Heart right ventricle (tissue), 16 donors: ENCODE measurements at regions not wholly inside any gene's neighbourhood (a gene's known extent, or its start where the extent isn't known, plus 50 kb on each side); places are given as distances from the start of the nearest gene placed in this dataset.

Experiments used
- ATAC-seq, 8 donors: fragments of 200-7000 bp; cut with Tn5 transposase; one replicate each; pipeline ENCODE4 v1.9.1; 2020; ENCODE audit warnings: mild to moderate bottlenecking in 8 of 8, moderate library complexity in 8 of 8, moderate number of reproducible peaks in 1 of 8
- DNase-seq, 2 donors: peaks; one replicate each; pipeline ENCODE4 v3.0.0-alpha.2; 2020
- H3K27ac ChIP-seq, 10 donors: fragments of 200-600 bp; sonication (generic) in 2 of 10; one replicate each; pipeline versions ENCODE4 v1.5.0 to v1.8.0; 2020 to 2022; ENCODE audit warnings: mild to moderate bottlenecking in 3 of 10
- H3K27me3 ChIP-seq, 7 donors: fragments of 200-600 bp; one replicate each; pipeline ENCODE4 v1.8.0; 2021 to 2022; ENCODE audit warnings: mild to moderate bottlenecking in 2 of 7
- H3K36me3 ChIP-seq, 9 donors: fragments of 200-600 bp; sonication (generic) in 1 of 9; one replicate each; pipeline versions ENCODE4 v1.5.0 to v1.8.0; 2020 to 2022; ENCODE audit warnings: mild to moderate bottlenecking in 2 of 9
- H3K4me1 ChIP-seq, 9 donors: fragments of 200-600 bp; sonication (generic) in 1 of 9; one replicate each; pipeline versions ENCODE4 v1.5.0 to v1.8.0; 2020 to 2022; ENCODE audit warnings: mild to moderate bottlenecking in 4 of 9
- H3K4me3 ChIP-seq, 10 donors: fragments of 200-600 bp; sonication (generic) in 2 of 10; one replicate each; pipeline versions ENCODE4 v1.5.0 to v1.8.0; 2020 to 2022; ENCODE audit warnings: mild to moderate bottlenecking in 7 of 10, moderate library complexity in 2 of 10
- H3K9me3 ChIP-seq, 11 donors: fragments of 200-600 bp in 10 of 11; sonication (generic) in 2 of 11; one replicate each; pipeline versions ENCODE4 v1.5.0 to v1.8.0; 2013 to 2022; ENCODE audit warnings: mild to moderate bottlenecking in 2 of 11, control low read depth in 1 of 11, moderate library complexity in 1 of 11
- WGBS, 2 donors: extraction: QIAGEN DNeasy Blood & Tissue Kit; methylation state at CpG; one replicate each; pipeline ENCODE4 v1.1.7; 2013; ENCODE audit warnings: inconsistent platforms in 1 of 2; 5-methylcytosine and 5-hydroxymethylcytosine counted together
- intact Hi-C, 10 donors: fragments of 100-400 bp; cut with DNase I; formaldehyde crosslinking; loops; one replicate each; pipeline versions ENCODE4 v1.11.1 to v1.14.2; 2022
- TF ChIP-seq, protein P1 (sequence below), 9 donors: fragments of 200-600 bp; sonication (generic) in 2 of 9; IDR thresholded peaks; one replicate each; pipeline versions ENCODE4 v1.5.0 to v1.8.0; 2021 to 2022; ENCODE audit warnings: antibody characterized with exemption in 9 of 9, mild to moderate bottlenecking in 5 of 9, moderate library complexity in 1 of 9
- donor health status: Arrhythmogenic right ventricular cardiomyopathy.
- donor health status: ischemic (EF 13 %, LVEDD 7.1; RV severe dilation, severe dysfunction).
- donor health status: healthy with polysubstance abuse.
- donor health status: DM: no; HTN: yes; CAD: no.
- donor health status: DM: no; HTN: no; CAD: no.
- donor health status: ischemic (EF 25% LVEDD 6.9; RV normal size, moderate dysfunction).
- donor health status: ischemic (EF 25% LVEDD 5.7; RV mildly dilated, moderate dysfunction).
- donor health status: healthy.
- donor health status: DM: yes; HTN: yes; CAD: no.
- donor health status: Ischemic cardiomyopathy.
- donor health status: ischemic (EF 35%, LVEDD 5.7; RV mildly dilated, moderate dysfunction).
- donor health status: nonischemic (EF 11% LVEDD 7.7; RV severe dilation, severe dysfunction).
- donor health status: DM: yes; HTN: yes; CAD: no.
- donor health status: PGD.
- donor health status: ischemic (EF 29% LVEDD 5.4; RV normal size, mild dysfunction).
- donor health status: nonischemic (EF 23%, LVEDD 6.1; RV moderate dilation, normal function).

DNA sequence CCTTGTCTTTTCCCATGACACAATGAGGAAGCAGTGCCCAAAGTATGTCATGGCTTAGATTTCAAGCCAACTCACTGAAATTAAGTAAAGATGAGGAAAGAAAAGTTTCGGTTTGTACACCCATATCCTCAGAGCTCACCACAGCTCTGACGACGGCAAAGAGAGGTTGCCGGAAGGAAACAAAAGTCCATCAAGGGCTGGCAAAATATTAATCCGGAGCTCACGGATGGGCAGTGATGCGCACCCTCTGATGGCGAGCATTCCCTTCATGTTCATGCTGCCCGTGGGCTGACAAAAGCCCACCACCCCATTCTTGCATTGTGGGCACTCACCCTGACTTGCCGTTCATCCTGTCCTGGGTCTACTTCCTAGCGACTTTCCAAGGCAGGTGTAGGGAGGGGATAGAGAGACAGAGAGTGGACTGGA is 103.1 kb downstream of the SOX9 start:
- intact Hi-C loops = no loop called here
- H3K4me1 ChIP-seq = peaks cover 0 to 10% (median 0%) of the 10 kb centered on the region in 9 donors
- 92 to 93% methylated on average over 11 of the region's 11 CpGs for WGBS, 2 donors
- no peaks in the 10 kb centered on the region for H3K36me3 ChIP-seq
- ATAC-seq (no peak), DNase-seq (no peak)
- H3K27ac ChIP-seq = no peak overlapping the region
- TF ChIP-seq, protein P1, sequence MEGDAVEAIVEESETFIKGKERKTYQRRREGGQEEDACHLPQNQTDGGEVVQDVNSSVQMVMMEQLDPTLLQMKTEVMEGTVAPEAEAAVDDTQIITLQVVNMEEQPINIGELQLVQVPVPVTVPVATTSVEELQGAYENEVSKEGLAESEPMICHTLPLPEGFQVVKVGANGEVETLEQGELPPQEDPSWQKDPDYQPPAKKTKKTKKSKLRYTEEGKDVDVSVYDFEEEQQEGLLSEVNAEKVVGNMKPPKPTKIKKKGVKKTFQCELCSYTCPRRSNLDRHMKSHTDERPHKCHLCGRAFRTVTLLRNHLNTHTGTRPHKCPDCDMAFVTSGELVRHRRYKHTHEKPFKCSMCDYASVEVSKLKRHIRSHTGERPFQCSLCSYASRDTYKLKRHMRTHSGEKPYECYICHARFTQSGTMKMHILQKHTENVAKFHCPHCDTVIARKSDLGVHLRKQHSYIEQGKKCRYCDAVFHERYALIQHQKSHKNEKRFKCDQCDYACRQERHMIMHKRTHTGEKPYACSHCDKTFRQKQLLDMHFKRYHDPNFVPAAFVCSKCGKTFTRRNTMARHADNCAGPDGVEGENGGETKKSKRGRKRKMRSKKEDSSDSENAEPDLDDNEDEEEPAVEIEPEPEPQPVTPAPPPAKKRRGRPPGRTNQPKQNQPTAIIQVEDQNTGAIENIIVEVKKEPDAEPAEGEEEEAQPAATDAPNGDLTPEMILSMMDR (IDR thresholded peaks at IDR 0.05) = no peak
- no peaks in the 10 kb centered on the region for H3K9me3 ChIP-seq
- H3K27me3 ChIP-seq = peaks cover 0 to 37% (median 23%) of the 10 kb centered on the region in 7 donors
- no peak overlapping the region for H3K4me3 ChIP-seq

GRCh38 chr17:72226322-72226721 is 105.5 kb downstream of the SOX9 start:
- ATAC-seq = no peak
- Histone ChIP-seq H3K27me3 (peaks cover 0 to 13% (median 5%) of the 10 kb centered on the region in 7 donors), H3K4me1 (no peaks in the 10 kb centered on the region), H3K9me3 (peaks cover 0 to 3% (median 0%) of the 10 kb centered on the region in 11 donors), H3K4me3 (no peak overlapping the region), H3K27ac (no peak overlapping the region), H3K36me3 (no peaks in the 10 kb centered on the region)
- 81 to 89% methylated on average over 3 of the region's 3 CpGs for WGBS, 2 donors
- intact Hi-C loops = no loop called here
- TF ChIP-seq, protein P1 (IDR thresholded peaks at IDR 0.05) = no peak
- DNase-seq = no peak

DNA sequence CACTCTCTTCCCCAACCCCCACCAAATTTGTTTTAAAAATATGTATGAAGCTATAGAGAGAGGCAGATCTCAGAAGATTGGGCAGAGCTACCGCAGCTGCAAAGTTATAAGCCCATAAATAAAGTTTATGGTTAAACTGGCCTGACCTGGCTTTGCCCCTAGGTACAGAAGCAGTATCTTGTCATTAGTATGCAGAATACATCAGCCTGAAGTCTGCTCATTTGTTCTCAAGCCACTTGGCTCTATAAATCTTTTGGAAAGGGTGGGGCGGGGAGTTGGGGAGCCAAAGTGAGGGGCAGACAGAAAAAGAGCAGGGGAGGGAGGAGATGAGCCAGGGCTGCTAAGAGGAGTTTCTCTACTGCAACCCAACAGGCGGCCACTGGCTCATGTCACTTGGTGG is 113.2 kb downstream of the SOX9 start:
- H3K9me3 ChIP-seq = peaks cover 0 to 3% (median 0%) of the 10 kb centered on the region in 11 donors
- peaks cover 0 to 30% (median 6%) of the 10 kb centered on the region in 7 donors for H3K27me3 ChIP-seq
- H3K4me1 ChIP-seq = no peaks in the 10 kb centered on the region
- H3K4me3 ChIP-seq = no peak overlapping the region
- no peak for ATAC-seq
- H3K36me3 ChIP-seq = no peaks in the 10 kb centered on the region
- WGBS, 2 donors = 85 to 88% methylated on average over 3 of the region's 3 CpGs
- DNase-seq = no peak
- no peak overlapping the region for H3K27ac ChIP-seq
- intact Hi-C loops = no loop called here
- TF ChIP-seq, protein P1 (IDR thresholded peaks at IDR 0.05) = no peak

GRCh38 chr17:72234985-72235384 is 114.2 kb downstream of the SOX9 start:
- 72 to 74% methylated on average over 5 of the region's 5 CpGs for WGBS, 2 donors
- no peak for ATAC-seq
- peaks cover 0 to 3% (median 0%) of the 10 kb centered on the region in 11 donors for H3K9me3 ChIP-seq
- no peak for DNase-seq
- TF ChIP-seq, protein P1 (IDR thresholded peaks at IDR 0.05) = no peak
- H3K4me1 ChIP-seq = no peaks in the 10 kb centered on the region
- peaks cover 0 to 30% (median 6%) of the 10 kb centered on the region in 7 donors for H3K27me3 ChIP-seq
- H3K27ac ChIP-seq = no peak overlapping the region
- H3K4me3 ChIP-seq = no peak overlapping the region
- H3K36me3 ChIP-seq = no peaks in the 10 kb centered on the region
- intact Hi-C loops = no loop called here
